ENCODE measurements at regions not wholly inside any gene's neighbourhood (a gene's known extent, or its start where the extent isn't known, plus 50 kb on each side); places are given as distances from the start of the nearest gene placed in this dataset.

DNA sequence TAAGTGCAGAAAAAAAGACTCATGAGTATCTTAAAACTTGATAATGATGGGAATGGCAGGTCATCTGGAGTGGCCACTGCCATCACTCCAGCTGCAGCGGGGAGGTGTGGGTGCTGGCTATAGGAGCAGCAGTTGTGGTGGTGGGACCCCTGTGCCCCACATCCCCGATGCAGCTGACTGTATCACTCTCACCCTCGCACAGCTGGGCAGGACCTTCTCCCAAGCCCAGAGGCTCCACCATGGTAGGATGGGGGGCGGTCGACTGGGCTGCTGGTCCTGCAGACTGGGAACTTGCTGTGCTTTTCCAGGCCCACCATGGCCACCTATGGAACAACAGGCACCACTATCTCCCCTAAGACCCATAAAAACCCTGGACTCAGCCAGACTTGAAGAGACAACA lies 844.4 kb downstream of the SORCS1 start:
- no peaks in the 10 kb centered on the region for H3K9me3 ChIP-seq (ENCODE audit: control insufficient read depth, insufficient read depth, low read depth, low read length)
- BruUV-seq (replicated peaks): no TSS peak
- no peaks in the 10 kb centered on the region for H3K36me3 ChIP-seq (ENCODE audit: control insufficient read depth, insufficient read depth, low read length)
- H3K4me1 ChIP-seq (ENCODE audit: control insufficient read depth, insufficient read depth, low read length): no peaks in the 10 kb centered on the region
- ChIA-PET POLR2A (interaction anchor here (0.6 kb wide), 1 partner anchor 60 kb away, joined by 13 read pairs; no protein-coding TSS in a partner anchor), CTCF (no interaction called here)
- in situ Hi-C loops (cut with HindIII; ENCODE audit: low pct_unique_long_range_greater_than_20kb, low sequenced_read_pairs): no loop called here
- H3K4me3 ChIP-seq (ENCODE audit: low read depth in 2 of 2, low read length in 2 of 2): no peak overlapping the region
- intact Hi-C loops (cut with micrococcal nuclease; ENCODE audit: unreplicated experiment): no loop called here
- DNase-seq (ENCODE audit: low read depth, low spot score) (no peak), ATAC-seq (no peak)
- no peak for TF ChIP-seq SIN3A (IDR thresholded peaks at IDR 0.05; ENCODE audit: borderline replicate concordance, insufficient read depth, low read depth, low read length)
- TF ChIP-seq TCF7L2 (IDR thresholded peaks at IDR 0.05; ENCODE audit: low read depth, low read length): no peak
- TF ChIP-seq, protein P1, sequence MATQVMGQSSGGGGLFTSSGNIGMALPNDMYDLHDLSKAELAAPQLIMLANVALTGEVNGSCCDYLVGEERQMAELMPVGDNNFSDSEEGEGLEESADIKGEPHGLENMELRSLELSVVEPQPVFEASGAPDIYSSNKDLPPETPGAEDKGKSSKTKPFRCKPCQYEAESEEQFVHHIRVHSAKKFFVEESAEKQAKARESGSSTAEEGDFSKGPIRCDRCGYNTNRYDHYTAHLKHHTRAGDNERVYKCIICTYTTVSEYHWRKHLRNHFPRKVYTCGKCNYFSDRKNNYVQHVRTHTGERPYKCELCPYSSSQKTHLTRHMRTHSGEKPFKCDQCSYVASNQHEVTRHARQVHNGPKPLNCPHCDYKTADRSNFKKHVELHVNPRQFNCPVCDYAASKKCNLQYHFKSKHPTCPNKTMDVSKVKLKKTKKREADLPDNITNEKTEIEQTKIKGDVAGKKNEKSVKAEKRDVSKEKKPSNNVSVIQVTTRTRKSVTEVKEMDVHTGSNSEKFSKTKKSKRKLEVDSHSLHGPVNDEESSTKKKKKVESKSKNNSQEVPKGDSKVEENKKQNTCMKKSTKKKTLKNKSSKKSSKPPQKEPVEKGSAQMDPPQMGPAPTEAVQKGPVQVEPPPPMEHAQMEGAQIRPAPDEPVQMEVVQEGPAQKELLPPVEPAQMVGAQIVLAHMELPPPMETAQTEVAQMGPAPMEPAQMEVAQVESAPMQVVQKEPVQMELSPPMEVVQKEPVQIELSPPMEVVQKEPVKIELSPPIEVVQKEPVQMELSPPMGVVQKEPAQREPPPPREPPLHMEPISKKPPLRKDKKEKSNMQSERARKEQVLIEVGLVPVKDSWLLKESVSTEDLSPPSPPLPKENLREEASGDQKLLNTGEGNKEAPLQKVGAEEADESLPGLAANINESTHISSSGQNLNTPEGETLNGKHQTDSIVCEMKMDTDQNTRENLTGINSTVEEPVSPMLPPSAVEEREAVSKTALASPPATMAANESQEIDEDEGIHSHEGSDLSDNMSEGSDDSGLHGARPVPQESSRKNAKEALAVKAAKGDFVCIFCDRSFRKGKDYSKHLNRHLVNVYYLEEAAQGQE (IDR thresholded peaks at IDR 0.05; ENCODE audit: insufficient read depth in 1 of 2, low read depth in 2 of 2, low read length in 1 of 2): no peak
- no peak for TF ChIP-seq POLR2AphosphoS5 (IDR thresholded peaks at IDR 0.05; ENCODE audit: low read depth, low read length)
- TF ChIP-seq, protein P2, sequence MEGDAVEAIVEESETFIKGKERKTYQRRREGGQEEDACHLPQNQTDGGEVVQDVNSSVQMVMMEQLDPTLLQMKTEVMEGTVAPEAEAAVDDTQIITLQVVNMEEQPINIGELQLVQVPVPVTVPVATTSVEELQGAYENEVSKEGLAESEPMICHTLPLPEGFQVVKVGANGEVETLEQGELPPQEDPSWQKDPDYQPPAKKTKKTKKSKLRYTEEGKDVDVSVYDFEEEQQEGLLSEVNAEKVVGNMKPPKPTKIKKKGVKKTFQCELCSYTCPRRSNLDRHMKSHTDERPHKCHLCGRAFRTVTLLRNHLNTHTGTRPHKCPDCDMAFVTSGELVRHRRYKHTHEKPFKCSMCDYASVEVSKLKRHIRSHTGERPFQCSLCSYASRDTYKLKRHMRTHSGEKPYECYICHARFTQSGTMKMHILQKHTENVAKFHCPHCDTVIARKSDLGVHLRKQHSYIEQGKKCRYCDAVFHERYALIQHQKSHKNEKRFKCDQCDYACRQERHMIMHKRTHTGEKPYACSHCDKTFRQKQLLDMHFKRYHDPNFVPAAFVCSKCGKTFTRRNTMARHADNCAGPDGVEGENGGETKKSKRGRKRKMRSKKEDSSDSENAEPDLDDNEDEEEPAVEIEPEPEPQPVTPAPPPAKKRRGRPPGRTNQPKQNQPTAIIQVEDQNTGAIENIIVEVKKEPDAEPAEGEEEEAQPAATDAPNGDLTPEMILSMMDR (IDR thresholded peaks at IDR 0.05): no peak
- H3K27ac ChIP-seq (ENCODE audit: low read length): no peak overlapping the region
- H3K27me3 ChIP-seq (ENCODE audit: control insufficient read depth, insufficient read depth, low read length): no peaks in the 10 kb centered on the region

GRCh38 chr10:106317554-106317953 lies 847.0 kb downstream of the SORCS1 start:
- H3K9me3 ChIP-seq (ENCODE audit: control insufficient read depth, insufficient read depth, low read depth, low read length): no peaks in the 10 kb centered on the region; the same call in 1 of the 2 replicates
- TF ChIP-seq POLR2AphosphoS5 (IDR thresholded peaks at IDR 0.05; ENCODE audit: low read depth, low read length): no peak
- TF ChIP-seq, protein P2 (IDR thresholded peaks at IDR 0.05): no peak
- TF ChIP-seq, protein P1 (IDR thresholded peaks at IDR 0.05; ENCODE audit: insufficient read depth in 1 of 2, low read depth in 2 of 2, low read length in 1 of 2): no peak
- POLR2A ChIA-PET: no interaction called here
- no peaks in the 10 kb centered on the region for H3K4me1 ChIP-seq (ENCODE audit: control insufficient read depth, insufficient read depth, low read length)
- no TSS peak for BruUV-seq (replicated peaks)
- CTCF ChIA-PET: no interaction called here
- no peaks in the 10 kb centered on the region for H3K27me3 ChIP-seq (ENCODE audit: control insufficient read depth, insufficient read depth, low read length)
- no peak overlapping the region for H3K27ac ChIP-seq (ENCODE audit: low read length)
- H3K4me3 ChIP-seq (ENCODE audit: low read depth in 2 of 2, low read length in 2 of 2): no peak overlapping the region
- ATAC-seq (no peak), DNase-seq (ENCODE audit: low read depth, low spot score) (no peak)
- no peaks in the 10 kb centered on the region for H3K36me3 ChIP-seq (ENCODE audit: control insufficient read depth, insufficient read depth, low read length)
- in situ Hi-C loops (cut with HindIII; ENCODE audit: low pct_unique_long_range_greater_than_20kb, low sequenced_read_pairs): no loop called here
- intact Hi-C loops (cut with micrococcal nuclease; ENCODE audit: unreplicated experiment): no loop called here

All from Panc1 (cell line).